ENCODE measurements at regions not wholly inside any gene's neighbourhood (a gene's known extent, or its start where the extent isn't known, plus 50 kb on each side); places are given as distances from the start of the nearest gene placed in this dataset.

DNA sequence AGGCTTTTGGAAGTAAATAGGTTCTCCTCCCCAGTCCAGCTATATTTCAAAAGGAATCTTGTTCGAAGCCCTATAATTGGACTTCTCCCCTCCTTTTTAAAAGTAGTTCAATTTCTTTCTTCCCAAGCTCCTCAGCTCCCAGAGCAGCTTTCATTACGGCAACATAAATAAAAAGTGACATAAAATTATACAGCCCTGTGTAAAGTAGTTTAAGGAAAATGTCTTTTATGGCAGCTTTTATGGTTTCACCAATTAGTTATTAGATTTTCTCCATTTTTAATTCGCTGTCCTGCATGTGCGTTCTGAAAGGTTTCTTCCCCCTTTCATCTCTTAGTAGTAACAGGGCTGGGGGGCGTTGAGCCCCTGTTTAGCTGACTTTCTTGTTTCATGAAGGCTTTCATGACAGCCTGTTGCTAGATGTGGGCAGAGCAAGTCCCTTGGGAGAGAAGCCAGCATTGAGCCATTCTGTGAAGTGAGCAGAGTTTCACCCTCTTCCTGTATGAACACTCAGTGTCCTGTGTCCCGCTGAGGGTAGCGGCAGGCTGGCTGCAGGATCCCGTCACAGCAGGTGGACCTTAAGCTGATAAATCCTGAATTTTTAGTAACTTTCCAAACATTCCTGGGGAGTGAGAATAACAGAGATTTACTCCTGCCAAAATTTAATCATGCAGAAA, 229.7 kb upstream of the SPRED2 start:
- TF ChIP-seq CTCF (IDR thresholded peaks at IDR 0.05), result no peak

GRCh38 chr2:65660340-65660739, 227.9 kb upstream of the SPRED2 start:
- H3K79me2 ChIP-seq, result no peaks in the 10 kb centered on the region
- H3K27me3 ChIP-seq (ENCODE audit: control insufficient read depth, insufficient read depth, low read length), result peaks cover 3% of the 10 kb centered on the region

More for the DNA sequence above, 229.7 kb upstream of the SPRED2 start:
- Histone ChIP-seq H3K9ac (no peak overlapping the region), H3K27me3 (ENCODE audit: control insufficient read depth, insufficient read depth, low read length) (peaks cover 3% of the 10 kb centered on the region), H3K4me2 (ENCODE audit: low read length) (no peak overlapping the region), H3K27ac (no peak overlapping the region), H3K36me3 (ENCODE audit: control insufficient read depth, insufficient read depth, low read length) (no peaks in the 10 kb centered on the region), H3K4me1 (no peaks in the 10 kb centered on the region), H3K9me3 (ENCODE audit: control insufficient read depth, low read length) (no peaks in the 10 kb centered on the region), H3K4me3 (ENCODE audit: low read depth, low read length) (no peak overlapping the region), H2AFZ (no peak overlapping the region), H3K79me2 (no peaks in the 10 kb centered on the region)

DNA sequence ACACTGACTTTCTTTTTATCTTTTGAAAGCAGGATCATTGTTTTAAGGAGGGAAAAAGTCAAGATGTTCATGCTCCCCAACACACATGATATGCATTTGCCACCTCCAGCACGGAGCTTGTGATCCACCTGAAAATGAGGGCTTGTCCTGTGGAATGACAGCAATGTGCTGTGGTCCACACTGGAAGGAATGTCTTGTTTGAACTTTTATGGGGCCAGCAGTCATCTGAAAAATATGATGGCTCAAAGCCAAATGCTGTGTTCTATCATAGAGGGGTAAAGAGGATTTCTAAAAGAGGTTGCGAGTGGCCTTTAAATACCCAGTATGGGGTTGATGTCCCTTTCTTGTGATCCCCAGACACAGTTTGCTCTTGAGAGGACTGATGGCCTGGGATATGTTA, 226.5 kb upstream of the SPRED2 start:
- TF ChIP-seq CTCF (IDR thresholded peaks at IDR 0.05), result no peak
- H3K4me3 ChIP-seq (ENCODE audit: low read depth, low read length), result no peak overlapping the region
- no peaks in the 10 kb centered on the region for H3K9me3 ChIP-seq (ENCODE audit: control insufficient read depth, low read length)
- H3K27ac ChIP-seq, result no peak overlapping the region
- no peaks in the 10 kb centered on the region for H3K36me3 ChIP-seq (ENCODE audit: control insufficient read depth, insufficient read depth, low read length)
- H3K4me2 ChIP-seq (ENCODE audit: low read length), result no peak overlapping the region
- peaks cover 3% of the 10 kb centered on the region for H3K27me3 ChIP-seq (ENCODE audit: control insufficient read depth, insufficient read depth, low read length)
- no peak overlapping the region for H3K9ac ChIP-seq
- H3K79me2 ChIP-seq, result no peaks in the 10 kb centered on the region
- no peaks in the 10 kb centered on the region for H3K4me1 ChIP-seq
- no peak overlapping the region for H2AFZ ChIP-seq

More at GRCh38 chr2:65660340-65660739, 227.9 kb upstream of the SPRED2 start:
- no peaks in the 10 kb centered on the region for H3K4me1 ChIP-seq
- no peak overlapping the region for H2AFZ ChIP-seq
- H3K9me3 ChIP-seq (ENCODE audit: control insufficient read depth, low read length), result no peaks in the 10 kb centered on the region
- no peak overlapping the region for H3K4me2 ChIP-seq (ENCODE audit: low read length)
- TF ChIP-seq CTCF (IDR thresholded peaks at IDR 0.05), result no peak
- H3K27ac ChIP-seq, result no peak overlapping the region
- no peaks in the 10 kb centered on the region for H3K36me3 ChIP-seq (ENCODE audit: control insufficient read depth, insufficient read depth, low read length)
- no peak overlapping the region for H3K4me3 ChIP-seq (ENCODE audit: low read depth, low read length)
- no peak overlapping the region for H3K9ac ChIP-seq

GRCh38 chr2:65658266-65658665, 225.9 kb upstream of the SPRED2 start:
- Histone ChIP-seq H3K27me3 (ENCODE audit: control insufficient read depth, insufficient read depth, low read length) (no peaks in the 10 kb centered on the region), H2AFZ (no peak overlapping the region), H3K27ac (no peak overlapping the region), H3K79me2 (no peaks in the 10 kb centered on the region), H3K9me3 (ENCODE audit: control insufficient read depth, low read length) (no peaks in the 10 kb centered on the region), H3K4me3 (ENCODE audit: low read depth, low read length) (no peak overlapping the region), H3K36me3 (ENCODE audit: control insufficient read depth, insufficient read depth, low read length) (no peaks in the 10 kb centered on the region), H3K4me1 (no peaks in the 10 kb centered on the region), H3K4me2 (ENCODE audit: low read length) (no peak overlapping the region), H3K9ac (no peak overlapping the region)
- TF ChIP-seq CTCF (IDR thresholded peaks at IDR 0.05), result no peak

DNA sequence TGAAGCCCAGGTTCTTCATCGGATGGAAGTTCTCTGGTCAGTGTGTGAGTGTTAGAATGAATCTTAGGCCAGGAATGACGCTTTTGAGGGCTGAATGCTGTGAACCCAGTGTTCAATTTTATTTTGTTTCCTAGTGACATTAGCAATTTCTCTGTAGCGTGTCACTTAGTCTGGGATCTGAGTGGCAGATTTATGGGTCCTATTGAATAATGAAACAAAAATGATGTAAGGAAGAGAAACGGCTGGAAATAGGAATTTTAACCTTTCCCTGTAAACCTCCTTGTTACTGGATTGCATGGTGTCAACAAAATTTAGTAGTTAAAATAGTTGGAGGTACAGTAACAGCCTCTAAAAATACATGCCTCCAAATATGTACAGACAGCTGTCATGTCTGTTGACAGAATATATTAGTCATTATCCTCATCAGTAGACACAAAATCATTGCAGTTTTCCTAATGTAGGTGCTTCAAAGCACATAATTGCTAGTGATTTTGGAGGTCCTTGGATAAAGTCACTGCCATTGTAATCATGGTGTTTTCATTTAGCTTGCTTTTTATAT, 223.8 kb upstream of the SPRED2 start:
- no peak overlapping the region for H3K9ac ChIP-seq
- no peaks in the 10 kb centered on the region for H3K4me1 ChIP-seq
- H3K27ac ChIP-seq, result no peak overlapping the region
- H2AFZ ChIP-seq, result no peak overlapping the region
- H3K4me2 ChIP-seq (ENCODE audit: low read length), result no peak overlapping the region
- no peaks in the 10 kb centered on the region for H3K36me3 ChIP-seq (ENCODE audit: control insufficient read depth, insufficient read depth, low read length)
- H3K9me3 ChIP-seq (ENCODE audit: control insufficient read depth, low read length), result no peaks in the 10 kb centered on the region
- no peak overlapping the region for H3K4me3 ChIP-seq (ENCODE audit: low read depth, low read length)
- H3K79me2 ChIP-seq, result no peaks in the 10 kb centered on the region
- H3K27me3 ChIP-seq (ENCODE audit: control insufficient read depth, insufficient read depth, low read length), result no peaks in the 10 kb centered on the region
- TF ChIP-seq CTCF (IDR thresholded peaks at IDR 0.05), result no peak
